Progenitor cell of endocrine pancreas (in vitro differentiated cells): ENCODE measurements at regions not wholly inside any gene's neighbourhood (a gene's known extent, or its start where the extent isn't known, plus 50 kb on each side); places are given as distances from the start of the nearest gene placed in this dataset.

Experiments
- DNase-seq: peaks from one replicate; pipeline ENCODE4 v3.0.0; 2021; ENCODE audit warnings: low spot score; ENCODE audit not compliant: unreplicated experiment
- H3K27ac Mint-ChIP-seq: 2 replicates; pipeline ENCODE4 v1.8.0; 2021; ENCODE audit warnings: mild to moderate bottlenecking, moderate library complexity, mixed read lengths
- H3K27me3 Mint-ChIP-seq: 2 replicates; pipeline ENCODE4 v1.8.0; 2021; ENCODE audit warnings: mixed read lengths
- H3K36me3 Mint-ChIP-seq: 2 replicates; pipeline ENCODE4 v1.8.0; 2022; ENCODE audit warnings: mixed read lengths; ENCODE audit not compliant: insufficient read depth
- H3K4me1 Mint-ChIP-seq: 2 replicates; pipeline ENCODE4 v1.8.0; 2021; ENCODE audit warnings: low read depth, mixed read lengths
- H3K4me3 Mint-ChIP-seq: 2 replicates; pipeline ENCODE4 v1.8.0; 2021; ENCODE audit warnings: low read depth, mild to moderate bottlenecking, moderate library complexity, mixed read lengths
- H3K9me3 Mint-ChIP-seq: 2 replicates; pipeline ENCODE4 v1.8.0; 2021; ENCODE audit warnings: low read depth, mixed read lengths
- CTCF ChIP-seq: fragments of 200-600 bp; sonication (generic); IDR thresholded peaks from one replicate; pipeline ENCODE4 v1.5.0; 2021; ENCODE audit warnings: antibody characterized with exemption, mild to moderate bottlenecking; ENCODE audit not compliant: unreplicated experiment

- H3K27me3 Mint-ChIP-seq = peaks cover 3% of the 10 kb centered on the region
- H3K4me1 Mint-ChIP-seq = peaks cover 4% of the 10 kb centered on the region
- H3K27ac Mint-ChIP-seq = no peak overlapping the region
- no peak for DNase-seq
- no peak for TF ChIP-seq CTCF
- peaks cover 7% of the 10 kb centered on the region for H3K9me3 Mint-ChIP-seq
- no peaks in the 10 kb centered on the region for H3K36me3 Mint-ChIP-seq
- H3K4me3 Mint-ChIP-seq = no peak overlapping the region
These were observed 192.8 kb upstream of the S1PR3 start for GRCh38 chr9:88798476-88798875.

- no peak overlapping the region for H3K4me3 Mint-ChIP-seq
- no peak for TF ChIP-seq CTCF
These were observed 191.5 kb upstream of the S1PR3 start for GRCh38 chr9:88799541-88800328.

GRCh38 chr9:88800329-88800682, 191.0 kb upstream of the S1PR3 start:
- Mint-ChIP-seq H3K36me3 (no peaks in the 10 kb centered on the region), H3K4me3 (no peak overlapping the region), H3K9me3 (peaks cover 7% of the 10 kb centered on the region), H3K27me3 (peaks cover 3% of the 10 kb centered on the region), H3K27ac (no peak overlapping the region), H3K4me1 (peaks cover 4% of the 10 kb centered on the region)
- no peak for DNase-seq
- TF ChIP-seq CTCF = no peak

More at GRCh38 chr9:88799541-88800328, 191.5 kb upstream of the S1PR3 start:
- Mint-ChIP-seq H3K9me3 (peaks cover 7% of the 10 kb centered on the region), H3K4me1 (peaks cover 4% of the 10 kb centered on the region), H3K27me3 (peaks cover 3% of the 10 kb centered on the region), H3K36me3 (no peaks in the 10 kb centered on the region), H3K27ac (no peak overlapping the region)
- no peak for DNase-seq

- peaks cover 3% of the 10 kb centered on the region for H3K27me3 Mint-ChIP-seq
These were observed 190.0 kb upstream of the S1PR3 start for GRCh38 chr9:88801214-88801796.

GRCh38 chr9:88802533-88802932, 188.7 kb upstream of the S1PR3 start:
- Mint-ChIP-seq H3K36me3 (no peaks in the 10 kb centered on the region), H3K9me3 (peaks cover 2% of the 10 kb centered on the region), H3K4me1 (peaks cover 4% of the 10 kb centered on the region), H3K4me3 (no peak overlapping the region), H3K27ac (no peak overlapping the region), H3K27me3 (peaks cover 3% of the 10 kb centered on the region)
- no peak for DNase-seq
- no peak for TF ChIP-seq CTCF

More at GRCh38 chr9:88801214-88801796, 190.0 kb upstream of the S1PR3 start:
- DNase-seq = no peak
- H3K9me3 Mint-ChIP-seq = peaks cover 7% of the 10 kb centered on the region
- no peak for TF ChIP-seq CTCF
- no peak overlapping the region for H3K27ac Mint-ChIP-seq
- H3K4me1 Mint-ChIP-seq = peaks cover 4% of the 10 kb centered on the region
- no peaks in the 10 kb centered on the region for H3K36me3 Mint-ChIP-seq
- H3K4me3 Mint-ChIP-seq = no peak overlapping the region
